Uterus (tissue), 2 donors: ENCODE measurements at regions not wholly inside any gene's neighbourhood (a gene's known extent, or its start where the extent isn't known, plus 50 kb on each side); places are given as distances from the start of the nearest gene placed in this dataset.

Experiments used
- CTCF ChIP-seq, 4 experiments: fragments of 200-600 bp in 2 of 4; fragments of 450-650 bp in 2 of 4; sonication (generic) in 2 of 4; IDR thresholded peaks; one replicate each; pipeline ENCODE4 v1.5.1; 2016 to 2019; ENCODE audit warnings: antibody characterized with exemption in 4 of 4, mild to moderate bottlenecking in 2 of 4, moderate library complexity in 1 of 4
- POLR2A ChIP-seq, 2 donors: fragments of 450-650 bp; IDR thresholded peaks; one replicate each; pipeline ENCODE4 v1.6.1; 2016; ENCODE audit warnings: antibody characterized with exemption in 2 of 2, mild to moderate bottlenecking in 1 of 2, moderate library complexity in 1 of 2

GRCh38 chr4:128548381-128548780, 260.8 kb upstream of the PGRMC2 start:
- TF ChIP-seq CTCF (IDR thresholded peaks at IDR 0.05) (no peak), POLR2A (IDR thresholded peaks at IDR 0.05) (no peak)
